ENCODE measurements at regions not wholly inside any gene's neighbourhood (a gene's known extent, or its start where the extent isn't known, plus 50 kb on each side); places are given as distances from the start of the nearest gene placed in this dataset.

DNA sequence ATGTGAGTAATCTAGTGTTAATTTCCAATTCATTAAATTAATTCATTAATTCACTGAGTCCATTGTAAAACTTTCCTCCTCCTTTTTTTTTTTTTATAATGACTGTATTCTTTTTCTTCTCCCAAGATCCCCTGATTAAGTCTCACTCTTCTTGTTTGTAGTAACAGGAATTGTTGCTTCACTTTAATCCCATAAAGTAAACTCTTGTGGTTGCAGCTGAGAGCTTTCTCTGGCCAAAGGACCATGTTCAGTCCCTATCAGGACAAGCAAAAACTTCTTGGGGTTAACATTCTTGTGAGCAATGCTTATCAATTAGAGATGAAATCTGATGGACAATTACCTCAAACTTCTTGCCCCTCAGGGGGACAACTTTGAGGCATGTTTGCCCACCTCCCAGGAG, 400.2 kb upstream of the SPHKAP start:
- TF ChIP-seq, protein P1, sequence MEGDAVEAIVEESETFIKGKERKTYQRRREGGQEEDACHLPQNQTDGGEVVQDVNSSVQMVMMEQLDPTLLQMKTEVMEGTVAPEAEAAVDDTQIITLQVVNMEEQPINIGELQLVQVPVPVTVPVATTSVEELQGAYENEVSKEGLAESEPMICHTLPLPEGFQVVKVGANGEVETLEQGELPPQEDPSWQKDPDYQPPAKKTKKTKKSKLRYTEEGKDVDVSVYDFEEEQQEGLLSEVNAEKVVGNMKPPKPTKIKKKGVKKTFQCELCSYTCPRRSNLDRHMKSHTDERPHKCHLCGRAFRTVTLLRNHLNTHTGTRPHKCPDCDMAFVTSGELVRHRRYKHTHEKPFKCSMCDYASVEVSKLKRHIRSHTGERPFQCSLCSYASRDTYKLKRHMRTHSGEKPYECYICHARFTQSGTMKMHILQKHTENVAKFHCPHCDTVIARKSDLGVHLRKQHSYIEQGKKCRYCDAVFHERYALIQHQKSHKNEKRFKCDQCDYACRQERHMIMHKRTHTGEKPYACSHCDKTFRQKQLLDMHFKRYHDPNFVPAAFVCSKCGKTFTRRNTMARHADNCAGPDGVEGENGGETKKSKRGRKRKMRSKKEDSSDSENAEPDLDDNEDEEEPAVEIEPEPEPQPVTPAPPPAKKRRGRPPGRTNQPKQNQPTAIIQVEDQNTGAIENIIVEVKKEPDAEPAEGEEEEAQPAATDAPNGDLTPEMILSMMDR (conservative IDR thresholded peaks at IDR 0.05 in 1 of 2, IDR thresholded peaks at IDR 0.05 in 1 of 2; ENCODE audit: low read depth in 1 of 2, low read length in 2 of 2), result no peak
- TF ChIP-seq EZH2 (IDR thresholded peaks at IDR 0.05; ENCODE audit: low read length, missing control alignments), result no peak
